Activated CD8-positive, alpha-beta memory T cell treated with anti-CD3 and anti-CD28 coated beads for 4 hours (primary cell): ENCODE measurements at regions not wholly inside any gene's neighbourhood (a gene's known extent, or its start where the extent isn't known, plus 50 kb on each side); places are given as distances from the start of the nearest gene placed in this dataset.

Experiments used
- DNase-seq, 2 donors: peaks; one replicate each; pipeline ENCODE4 v3.0.0-alpha.2; 2020; ENCODE audit warnings: low read depth in 2 of 2

DNA sequence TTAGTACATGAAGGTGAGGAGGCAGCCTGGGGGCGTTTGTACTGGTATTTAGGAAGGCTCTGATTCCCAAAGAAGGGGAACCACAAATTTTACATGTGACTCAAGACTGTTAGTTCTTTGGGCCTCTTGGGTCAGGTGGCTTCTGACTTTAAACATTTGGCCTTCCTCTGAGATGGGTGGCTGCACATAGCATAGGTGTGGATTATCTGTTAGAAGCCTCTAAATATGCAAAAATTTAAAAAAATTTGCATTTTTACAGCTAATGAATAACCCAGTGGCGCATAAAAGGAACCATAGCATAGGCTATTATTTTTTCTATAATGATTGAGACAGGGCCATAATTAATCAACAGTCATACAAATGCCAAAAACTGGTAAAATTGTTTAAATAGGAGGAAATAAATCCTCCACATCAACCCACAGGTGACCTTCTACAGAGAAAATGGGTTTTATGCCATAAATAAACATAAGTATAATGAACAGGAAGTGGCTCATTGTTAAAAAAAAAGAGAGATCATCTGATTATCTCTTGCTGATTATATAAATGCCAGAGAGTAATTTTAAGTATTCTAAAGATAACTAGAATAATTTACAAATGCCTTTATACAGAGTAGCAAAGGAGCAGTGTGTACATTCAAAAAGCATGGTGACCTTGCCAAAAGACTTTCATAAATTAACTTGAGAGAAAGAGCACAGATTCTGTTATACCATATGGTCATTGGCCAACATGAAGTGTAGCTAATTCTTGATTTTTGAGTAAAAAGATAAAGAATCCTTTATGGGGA, 284.2 kb upstream of the ATP2B1 start:
- DNase-seq: no peak

DNA sequence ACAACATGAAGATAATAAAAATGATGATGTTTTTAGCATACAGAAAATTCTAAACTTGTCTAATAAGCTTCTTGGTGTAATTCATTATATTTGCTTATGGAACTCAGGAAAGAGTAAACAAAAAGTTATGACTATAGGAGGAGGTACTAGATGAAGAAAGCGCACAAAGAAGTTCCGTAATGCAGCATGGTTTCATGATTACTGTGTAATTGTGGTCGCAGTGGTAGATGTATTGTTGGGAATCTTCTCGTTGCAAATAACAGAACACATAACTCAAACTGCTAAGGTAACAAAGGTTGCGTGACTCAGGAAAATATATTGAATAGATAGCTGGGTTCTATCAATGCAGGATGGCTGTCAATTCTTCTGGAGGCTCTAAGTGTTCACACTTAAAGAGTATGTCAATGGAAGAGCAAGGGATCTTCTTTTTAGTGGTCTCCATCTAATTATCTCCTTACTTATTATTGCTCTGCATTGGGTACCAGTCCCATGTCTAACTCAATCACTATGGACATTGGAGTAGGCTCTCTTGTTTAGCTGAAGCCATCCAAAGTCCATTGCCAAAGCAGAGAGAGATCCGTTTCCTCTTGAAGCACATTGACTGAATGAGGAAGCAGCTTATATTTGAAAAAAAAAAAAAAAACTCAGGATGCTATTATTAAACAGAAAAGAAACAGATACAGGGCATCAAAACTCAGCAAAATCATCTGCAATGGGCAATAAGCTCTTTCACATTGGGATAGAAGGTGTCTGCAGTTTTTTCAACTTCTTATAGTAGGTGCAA, 283.4 kb upstream of the ATP2B1 start:
- no peak for DNase-seq

DNA sequence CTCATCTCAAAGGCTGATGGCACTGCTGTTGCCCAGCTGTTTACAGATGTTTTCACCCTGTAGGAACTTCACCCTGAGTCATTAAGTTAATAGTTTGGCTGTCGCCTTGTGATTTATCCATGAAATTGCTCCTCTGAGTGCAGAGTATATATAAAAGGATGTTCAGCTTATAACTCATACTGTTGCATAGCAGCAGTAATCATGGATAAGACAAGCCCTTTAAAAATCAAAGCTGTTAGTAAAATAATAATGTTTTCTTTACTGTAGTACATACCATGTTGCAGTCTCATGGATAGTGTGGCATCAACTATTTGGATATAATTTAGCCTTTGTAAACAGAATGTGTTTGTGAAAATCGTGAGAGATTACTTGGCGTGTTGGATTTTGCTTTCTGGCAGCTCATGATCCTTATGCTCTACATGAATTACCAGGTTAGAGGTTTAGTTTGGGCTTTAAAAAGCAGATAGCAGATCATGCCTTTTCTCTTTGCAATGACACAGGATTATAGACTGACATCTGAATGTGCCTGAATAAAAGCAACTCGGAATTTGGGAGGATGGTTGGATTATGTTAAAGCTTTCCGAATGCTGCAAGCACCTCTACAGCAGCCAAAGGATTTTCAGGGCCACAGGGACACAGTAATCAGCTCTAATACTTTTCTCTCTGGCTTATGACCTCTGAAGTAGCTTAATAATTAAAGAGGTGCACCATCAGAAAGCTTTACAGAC, 279.7 kb upstream of the ATP2B1 start:
- no peak for DNase-seq

GRCh38 chr12:89985935-89986334, 277.3 kb upstream of the ATP2B1 start:
- no peak for DNase-seq

GRCh38 chr12:89984846-89985245, 276.2 kb upstream of the ATP2B1 start:
- no peak for DNase-seq

- no peak for DNase-seq
Observed at GRCh38 chr12:89983622-89984021, 275.0 kb upstream of the ATP2B1 start.

DNA sequence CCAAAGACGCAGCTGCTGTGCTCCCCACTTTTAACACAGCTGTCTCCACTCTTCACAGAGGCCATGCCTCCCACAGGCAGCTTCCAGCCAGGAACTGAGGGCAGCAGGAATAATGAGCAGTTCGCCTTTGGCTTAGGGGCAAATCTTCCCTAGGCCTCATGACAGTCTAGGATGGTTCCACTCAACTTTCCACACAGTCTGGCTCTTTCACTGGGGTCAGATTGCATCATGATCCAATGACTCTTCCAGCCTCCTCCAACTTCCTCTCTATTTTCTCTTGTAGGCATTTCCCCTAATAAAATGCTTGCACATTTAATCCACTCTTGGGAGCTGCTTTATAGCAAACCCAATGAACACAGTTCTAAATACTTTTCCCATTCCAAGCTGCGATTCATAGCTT, 271.6 kb upstream of the ATP2B1 start:
- DNase-seq: no peak

DNA sequence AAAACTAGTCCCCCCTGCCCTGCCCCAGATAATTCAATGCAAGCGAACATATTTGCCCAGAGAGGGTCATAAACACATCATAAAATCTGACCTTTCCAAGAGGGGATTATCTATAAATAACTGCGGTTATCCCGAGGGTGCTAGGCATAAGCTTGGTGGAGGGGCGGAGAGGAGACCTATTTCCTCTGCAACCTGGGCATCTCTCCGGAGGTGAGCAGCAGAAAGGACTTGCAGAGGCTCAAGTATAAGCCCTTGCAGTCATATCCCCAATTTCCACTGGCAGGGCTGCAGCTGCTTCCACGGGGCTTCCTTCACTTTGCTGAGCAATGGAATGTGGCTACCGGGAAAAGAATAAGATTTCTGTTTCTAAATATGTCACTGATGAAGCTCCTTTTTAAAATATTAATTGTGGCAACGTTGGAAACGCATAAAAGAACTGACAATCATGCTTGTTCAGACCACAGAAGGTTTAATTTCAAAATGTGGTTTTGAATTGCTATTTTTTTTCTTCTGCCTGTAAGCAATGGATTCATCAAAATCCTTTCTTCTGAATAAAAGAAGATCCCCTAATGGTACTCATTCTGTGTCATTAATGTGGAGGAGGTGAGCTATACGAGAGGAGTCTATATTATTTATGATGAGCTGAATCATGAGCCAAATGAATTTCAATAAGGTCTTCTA, 268.9 kb upstream of the ATP2B1 start:
- DNase-seq: no peak

GRCh38 chr12:89976866-89977265, 268.2 kb upstream of the ATP2B1 start:
- no peak for DNase-seq

DNA sequence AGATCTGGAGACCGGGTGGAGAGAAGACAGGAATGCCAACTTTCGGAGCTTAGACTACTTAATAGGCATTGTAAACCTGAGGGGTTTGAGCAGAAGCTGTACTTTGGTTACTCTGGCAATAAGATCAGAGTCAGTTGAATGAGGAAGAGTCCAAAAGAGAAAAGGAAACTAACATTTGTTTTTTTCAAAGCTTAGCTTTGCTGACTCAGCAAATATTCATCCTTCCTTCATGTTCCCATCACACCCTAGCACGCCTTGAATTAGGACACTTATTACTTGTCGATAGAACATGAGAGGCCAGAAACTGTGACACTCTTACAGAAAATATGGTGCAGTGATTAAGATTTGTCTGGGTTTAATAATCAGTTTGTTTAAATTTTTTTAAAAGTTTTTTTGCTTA, 266.9 kb upstream of the ATP2B1 start:
- DNase-seq: no peak

GRCh38 chr12:89971880-89972279, 263.2 kb upstream of the ATP2B1 start:
- no peak for DNase-seq

GRCh38 chr12:89970722-89971121, 262.1 kb upstream of the ATP2B1 start:
- no peak for DNase-seq

GRCh38 chr12:89969093-89969492, 260.5 kb upstream of the ATP2B1 start:
- DNase-seq: no peak

DNA sequence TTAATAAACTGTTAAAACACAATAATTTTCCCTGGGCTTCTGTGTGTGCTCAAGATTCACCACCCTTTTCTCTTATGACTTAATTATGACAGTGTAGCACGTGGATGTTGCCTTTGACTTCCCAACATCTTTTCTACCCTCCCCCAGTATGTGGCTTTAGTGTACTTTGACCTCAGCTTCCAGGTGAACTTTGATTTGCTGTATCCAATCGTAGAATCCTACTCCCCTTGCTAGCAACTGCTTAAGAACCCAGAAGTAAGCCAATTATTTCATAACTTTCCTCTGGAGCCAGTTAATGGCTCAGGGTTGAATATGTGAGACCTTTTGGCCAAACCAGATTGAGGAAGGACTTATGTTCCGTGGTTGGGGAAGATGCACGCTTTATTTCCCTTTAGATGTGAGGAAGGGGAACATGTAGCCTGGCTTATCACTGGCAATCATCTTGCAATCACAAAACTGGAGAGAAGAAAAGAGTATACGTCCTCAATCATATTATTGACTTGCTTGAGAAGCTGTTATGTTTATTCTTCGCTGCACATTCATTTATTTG, 259.6 kb upstream of the ATP2B1 start:
- no peak for DNase-seq

- no peak for DNase-seq
Observed at GRCh38 chr12:89966495-89967240, 258.0 kb upstream of the ATP2B1 start.

DNA sequence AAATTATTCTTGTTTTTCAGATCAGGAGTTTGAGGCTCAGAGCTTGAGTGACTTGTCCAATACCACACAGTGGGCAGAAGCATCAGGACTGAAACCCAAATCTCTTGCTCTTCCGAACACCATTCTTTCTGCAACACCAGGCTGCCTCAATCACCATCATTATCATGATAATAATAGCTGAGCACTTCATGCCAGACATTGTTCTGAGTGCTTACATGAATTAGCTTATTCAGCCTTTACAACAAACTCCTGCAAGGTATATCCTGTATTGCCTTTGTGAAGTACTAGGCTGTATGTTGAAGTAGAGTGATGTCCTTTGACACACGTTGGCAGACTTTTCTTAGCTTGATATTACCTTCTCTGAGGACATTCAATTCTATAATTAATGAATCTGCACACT, 257.4 kb upstream of the ATP2B1 start:
- no peak for DNase-seq

DNA sequence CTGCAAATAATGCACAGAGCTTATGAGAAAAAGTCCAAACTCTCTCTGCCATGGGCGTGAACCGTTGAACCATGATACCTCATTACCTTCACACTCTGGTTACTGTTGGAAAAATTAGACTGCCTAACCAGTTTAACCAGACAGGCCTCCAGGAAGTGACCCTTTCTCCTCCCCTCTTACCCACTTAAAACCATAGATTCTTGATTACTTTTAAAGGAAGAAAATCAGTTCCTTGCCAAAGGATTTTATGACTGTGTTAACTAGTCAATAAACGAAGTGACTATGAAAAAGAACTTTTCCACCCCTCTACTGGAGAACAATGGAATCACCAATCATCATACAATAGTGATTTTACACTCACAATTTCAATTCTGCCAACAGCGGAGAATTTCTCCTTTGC, 254.0 kb upstream of the ATP2B1 start:
- DNase-seq: no peak

DNA sequence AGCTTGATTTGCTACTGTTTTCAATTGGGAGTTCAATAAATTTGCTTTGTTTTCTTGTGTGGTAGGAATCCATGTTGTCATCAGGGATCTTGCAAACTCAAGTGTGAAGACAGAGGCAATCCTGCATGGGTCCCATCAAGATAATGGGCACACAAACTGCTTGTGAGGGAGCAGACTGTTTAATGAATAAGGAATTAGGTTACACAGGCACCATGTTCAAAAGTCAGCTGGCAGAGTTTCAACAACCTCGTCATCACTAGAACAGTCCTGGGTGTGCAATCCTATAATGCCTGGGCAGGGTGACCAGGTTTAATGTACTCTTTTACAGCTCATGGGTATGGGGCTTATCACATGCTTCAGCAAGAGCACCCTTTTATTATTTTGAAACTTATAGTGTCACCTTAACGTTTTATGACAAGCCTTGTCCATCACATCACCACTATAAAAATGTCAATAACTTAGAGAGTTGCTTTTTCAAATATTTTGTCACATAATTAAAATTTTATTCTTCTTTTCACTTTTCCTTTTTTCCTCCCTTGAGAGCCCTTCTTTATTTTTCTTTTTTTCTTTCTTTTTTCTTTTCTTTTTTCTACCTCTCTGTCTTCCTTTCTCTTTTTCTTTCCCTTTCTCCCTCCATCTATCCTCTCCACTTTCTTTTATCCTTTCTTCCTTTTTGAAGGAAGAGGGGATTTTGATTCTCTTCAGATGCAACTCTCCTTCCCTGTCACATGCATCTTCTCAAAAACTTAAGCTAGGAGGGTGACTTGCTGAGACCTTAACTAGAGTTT, 252.2 kb upstream of the ATP2B1 start:
- no peak for DNase-seq

DNA sequence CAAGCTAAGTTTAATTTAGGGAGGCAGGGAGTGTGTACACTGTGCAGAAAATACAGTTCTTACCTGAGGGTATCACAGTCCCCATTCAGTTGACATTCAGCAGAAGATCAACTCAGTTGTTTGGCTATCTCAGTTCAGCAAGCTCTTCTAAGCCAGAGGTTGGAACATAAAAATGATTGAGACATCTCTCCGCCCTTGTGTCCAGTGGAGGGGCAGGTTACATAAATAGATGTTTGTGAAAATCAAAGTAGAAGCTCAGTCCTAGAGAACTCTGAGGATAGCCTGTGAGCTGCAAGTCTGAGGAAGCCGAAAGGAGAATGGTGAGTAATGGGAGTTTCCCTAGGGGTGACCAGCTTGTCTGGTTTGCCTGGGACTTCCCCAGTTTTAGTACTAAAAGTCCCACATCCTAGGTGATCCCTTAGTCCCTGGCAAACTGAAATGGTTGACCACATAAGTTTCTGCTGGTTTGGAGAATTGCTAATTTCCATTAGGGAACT, 251.4 kb upstream of the ATP2B1 start:
- no peak for DNase-seq

- no peak for DNase-seq
Observed at GRCh38 chr12:89959179-89959578, 250.5 kb upstream of the ATP2B1 start.
